NB4 (cell line): ENCODE measurements at regions not wholly inside any gene's neighbourhood (a gene's known extent, or its start where the extent isn't known, plus 50 kb on each side); places are given as distances from the start of the nearest gene placed in this dataset.

Source experiments
- MAX ChIP-seq: IDR thresholded peaks from 2 replicates; pipeline ENCODE4 v1.6.1; 2011; ENCODE audit warnings: low read depth, low read length
- POLR2A ChIP-seq: IDR thresholded peaks from 2 replicates; pipeline ENCODE4 v1.6.1; 2011; ENCODE audit warnings: mild to moderate bottlenecking; ENCODE audit not compliant: insufficient read length; ENCODE audit errors: extremely low read depth
- TF ChIP-seq, protein P1 (sequence below): IDR thresholded peaks from one replicate; pipeline ENCODE4 v1.5.1; 2012; ENCODE audit warnings: low read depth, low read length

GRCh38 chr7:14069961-14070360 is 80.5 kb upstream of the ETV1 start:
- TF ChIP-seq, protein P1, sequence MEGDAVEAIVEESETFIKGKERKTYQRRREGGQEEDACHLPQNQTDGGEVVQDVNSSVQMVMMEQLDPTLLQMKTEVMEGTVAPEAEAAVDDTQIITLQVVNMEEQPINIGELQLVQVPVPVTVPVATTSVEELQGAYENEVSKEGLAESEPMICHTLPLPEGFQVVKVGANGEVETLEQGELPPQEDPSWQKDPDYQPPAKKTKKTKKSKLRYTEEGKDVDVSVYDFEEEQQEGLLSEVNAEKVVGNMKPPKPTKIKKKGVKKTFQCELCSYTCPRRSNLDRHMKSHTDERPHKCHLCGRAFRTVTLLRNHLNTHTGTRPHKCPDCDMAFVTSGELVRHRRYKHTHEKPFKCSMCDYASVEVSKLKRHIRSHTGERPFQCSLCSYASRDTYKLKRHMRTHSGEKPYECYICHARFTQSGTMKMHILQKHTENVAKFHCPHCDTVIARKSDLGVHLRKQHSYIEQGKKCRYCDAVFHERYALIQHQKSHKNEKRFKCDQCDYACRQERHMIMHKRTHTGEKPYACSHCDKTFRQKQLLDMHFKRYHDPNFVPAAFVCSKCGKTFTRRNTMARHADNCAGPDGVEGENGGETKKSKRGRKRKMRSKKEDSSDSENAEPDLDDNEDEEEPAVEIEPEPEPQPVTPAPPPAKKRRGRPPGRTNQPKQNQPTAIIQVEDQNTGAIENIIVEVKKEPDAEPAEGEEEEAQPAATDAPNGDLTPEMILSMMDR, result no peak
- no peak for TF ChIP-seq POLR2A
- TF ChIP-seq MAX, result no peak
